HEK293T (cell line): ENCODE measurements at regions not wholly inside any gene's neighbourhood (a gene's known extent, or its start where the extent isn't known, plus 50 kb on each side); places are given as distances from the start of the nearest gene placed in this dataset.

Experiments
- CTCF ChIA-PET: fragments of 350-600 bp; formaldehyde crosslinking; extraction: SDS; loops from one replicate; lab custom pipeline; 2021; ENCODE audit warnings: antibody characterized with exemption, inconsistent platforms; lab: Yijun Ruan, JAX
- POLR2A ChIA-PET: fragments of 350-600 bp; formaldehyde crosslinking; extraction: SDS; loops from one replicate; lab custom pipeline; 2020; ENCODE audit warnings: antibody characterized with exemption, inconsistent platforms; lab: Yijun Ruan, JAX
- DNase-seq: peaks from one replicate; pipeline ENCODE4 v3.0.0; 2012; ENCODE audit warnings: mixed read lengths; ENCODE audit errors: extremely low spot score
- ARNT ChIP-seq: fragments of 450-650 bp; IDR thresholded peaks from 2 replicates; pipeline ENCODE4 v1.6.1; 2017; ENCODE audit warnings: mild to moderate bottlenecking
- BHLHE40 ChIP-seq: fragments of 450-650 bp; IDR thresholded peaks from 2 replicates; pipeline ENCODE4 v1.6.1; 2016; ENCODE audit warnings: mild to moderate bottlenecking, moderate library complexity, borderline replicate concordance
- CTBP1 ChIP-seq: fragments of 450-650 bp; IDR thresholded peaks from 2 replicates; pipeline ENCODE4 v1.6.1; 2016; ENCODE audit warnings: borderline replicate concordance
- ELF4 ChIP-seq: fragments of 450-650 bp; IDR thresholded peaks from 2 replicates; pipeline ENCODE4 v1.6.1; 2017; ENCODE audit warnings: antibody characterized with exemption
- FOXA1 ChIP-seq: fragments of 450-650 bp; IDR thresholded peaks from 2 replicates; pipeline ENCODE4 v1.6.1; 2016; ENCODE audit warnings: mild to moderate bottlenecking
- FOXK2 ChIP-seq: fragments of 450-650 bp; IDR thresholded peaks from 2 replicates; pipeline ENCODE4 v1.6.1; 2016; ENCODE audit warnings: mild to moderate bottlenecking
- FOXM1 ChIP-seq: fragments of 450-650 bp; IDR thresholded peaks from 2 replicates; pipeline ENCODE4 v1.6.1; 2017; ENCODE audit warnings: mild to moderate bottlenecking, borderline replicate concordance
- HDGF ChIP-seq: fragments of 450-650 bp; IDR thresholded peaks from 2 replicates; pipeline ENCODE4 v1.6.1; 2017; ENCODE audit warnings: antibody characterized with exemption, borderline replicate concordance
- L3MBTL2 ChIP-seq: fragments of 450-650 bp; conservative IDR thresholded peaks from 2 replicates; pipeline ENCODE4 v1.6.1; 2016; ENCODE audit warnings: mild to moderate bottlenecking
- LEF1 ChIP-seq: fragments of 450-650 bp; IDR thresholded peaks from 2 replicates; pipeline ENCODE4 v1.6.1; 2017; ENCODE audit warnings: mild to moderate bottlenecking, borderline replicate concordance
- NFRKB ChIP-seq: fragments of 450-650 bp; IDR thresholded peaks from 2 replicates; pipeline ENCODE4 v1.6.1; 2016; ENCODE audit warnings: mild to moderate bottlenecking, moderate library complexity
- SP1 ChIP-seq: fragments of 450-650 bp; IDR thresholded peaks from 2 replicates; pipeline ENCODE4 v1.6.1; 2017
- SUZ12 ChIP-seq: fragments of 450-650 bp; IDR thresholded peaks from 2 replicates; pipeline ENCODE4 v1.6.1; 2016; ENCODE audit warnings: mild to moderate bottlenecking
- TARDBP ChIP-seq: fragments of 450-650 bp; IDR thresholded peaks from 2 replicates; pipeline ENCODE4 v1.6.1; 2016
- ZNF384 ChIP-seq: fragments of 450-650 bp; IDR thresholded peaks from 2 replicates; pipeline ENCODE4 v1.6.1; 2016
- TF ChIP-seq, protein P1 (sequence below): fragments of 450-650 bp; IDR thresholded peaks from 2 replicates; pipeline ENCODE4 v1.6.1; 2016

DNA sequence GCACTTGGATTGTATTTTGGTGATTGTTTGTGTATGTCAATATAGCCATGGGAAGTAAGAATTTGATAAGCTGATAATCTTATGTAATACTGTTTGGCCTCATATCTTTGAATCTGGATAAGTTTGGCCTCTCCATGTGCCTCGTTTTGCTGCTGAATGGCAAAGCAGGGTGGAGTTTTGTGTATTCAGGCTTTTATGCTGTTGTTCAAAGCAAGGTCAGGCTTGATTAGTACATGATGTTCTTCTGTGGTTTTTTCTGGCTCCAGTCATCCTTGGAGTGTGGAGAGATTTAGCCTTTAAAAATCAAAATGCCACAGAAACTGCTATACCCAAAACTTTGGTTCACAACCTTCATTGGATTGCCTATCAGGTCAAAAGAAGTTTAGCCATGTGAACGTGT is 728.9 kb upstream of the GJE1 start:
- DNase-seq, result no peak
- TF ChIP-seq SP1 (no peak), NFRKB (no peak), CTBP1 (no peak), ZNF384 (no peak), FOXA1 (no peak), FOXK2 (no peak), ELF4 (no peak), ARNT (no peak), TARDBP (no peak), SUZ12 (no peak), FOXM1 (no peak), L3MBTL2 (no peak), BHLHE40 (no peak)
- TF ChIP-seq, protein P1, sequence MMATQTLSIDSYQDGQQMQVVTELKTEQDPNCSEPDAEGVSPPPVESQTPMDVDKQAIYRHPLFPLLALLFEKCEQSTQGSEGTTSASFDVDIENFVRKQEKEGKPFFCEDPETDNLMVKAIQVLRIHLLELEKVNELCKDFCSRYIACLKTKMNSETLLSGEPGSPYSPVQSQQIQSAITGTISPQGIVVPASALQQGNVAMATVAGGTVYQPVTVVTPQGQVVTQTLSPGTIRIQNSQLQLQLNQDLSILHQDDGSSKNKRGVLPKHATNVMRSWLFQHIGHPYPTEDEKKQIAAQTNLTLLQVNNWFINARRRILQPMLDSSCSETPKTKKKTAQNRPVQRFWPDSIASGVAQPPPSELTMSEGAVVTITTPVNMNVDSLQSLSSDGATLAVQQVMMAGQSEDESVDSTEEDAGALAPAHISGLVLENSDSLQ, result no peak
- ChIA-PET POLR2A (no interaction called here), CTCF (no interaction called here)

- ChIA-PET CTCF (no interaction called here), POLR2A (no interaction called here)
- TF ChIP-seq SP1 (no peak), LEF1 (no peak), ZNF384 (no peak), SUZ12 (no peak)
- DNase-seq, result no peak
Measured at GRCh38 chr6:141403103-141403502, 729.6 kb upstream of the GJE1 start.

GRCh38 chr6:141402489-141402888 is 730.2 kb upstream of the GJE1 start:
- ChIA-PET CTCF (no interaction called here), POLR2A (no interaction called here)
- TF ChIP-seq TARDBP (no peak), NFRKB (no peak), FOXA1 (no peak), ARNT (no peak), FOXM1 (no peak), ELF4 (no peak), HDGF (no peak)
- TF ChIP-seq, protein P1, result no peak
- DNase-seq, result no peak

- DNase-seq, result no peak
- POLR2A ChIA-PET, result no interaction called here
- TF ChIP-seq ELF4 (no peak), BHLHE40 (no peak)
- CTCF ChIA-PET, result no interaction called here
Measured at GRCh38 chr6:141401851-141402250, 730.9 kb upstream of the GJE1 start.

DNA sequence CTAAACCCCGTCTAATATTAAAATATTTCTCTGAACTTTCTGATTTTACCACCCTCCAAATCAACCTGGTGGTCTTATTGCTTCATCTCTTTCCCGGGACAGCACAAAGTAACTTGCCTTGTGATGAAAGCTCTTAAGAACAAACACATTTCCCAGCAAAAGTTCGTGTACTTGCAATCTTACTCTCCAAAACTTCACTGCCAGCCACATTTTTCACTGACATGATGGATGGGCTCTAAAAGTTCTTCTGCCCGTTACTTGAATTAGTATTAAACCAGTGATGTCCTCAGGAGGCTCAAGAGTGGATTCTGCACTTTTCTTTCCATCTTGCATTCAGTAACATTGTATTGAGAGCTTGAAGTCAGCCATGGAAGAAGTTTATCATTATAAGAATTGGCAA is 731.6 kb upstream of the GJE1 start:
- DNase-seq, result no peak
- TF ChIP-seq FOXA1 (no peak), ARNT (no peak)
- ChIA-PET CTCF (no interaction called here), POLR2A (no interaction called here)

DNA sequence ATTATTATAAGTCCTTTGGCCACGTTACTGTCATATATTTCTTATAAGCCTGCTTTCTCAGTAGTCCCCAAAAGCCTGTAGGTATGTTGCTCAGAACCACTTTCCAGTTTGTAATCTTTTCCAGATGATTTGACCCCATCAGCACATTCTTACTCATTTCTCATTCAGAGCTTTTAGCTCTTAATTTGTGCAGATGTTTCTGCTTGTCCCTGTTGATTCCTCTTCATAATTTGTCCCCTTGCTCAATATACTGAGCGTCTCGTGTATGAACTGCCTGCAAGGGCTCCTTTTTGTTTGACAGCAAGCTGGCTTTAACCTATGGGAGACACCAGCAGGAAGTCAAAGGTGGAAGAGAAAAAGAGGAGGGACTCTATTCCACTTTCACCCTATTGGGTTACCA is 733.8 kb upstream of the GJE1 start:
- DNase-seq, result no peak
- CTCF ChIA-PET, result no interaction called here
- TF ChIP-seq SP1 (no peak), NFRKB (no peak), L3MBTL2 (no peak), LEF1 (no peak), ELF4 (no peak), CTBP1 (no peak), HDGF (no peak), ARNT (no peak), BHLHE40 (no peak), FOXK2 (no peak), SUZ12 (no peak), TARDBP (no peak), ZNF384 (no peak), FOXA1 (no peak)
- TF ChIP-seq, protein P1, result no peak
- POLR2A ChIA-PET, result no interaction called here

DNA sequence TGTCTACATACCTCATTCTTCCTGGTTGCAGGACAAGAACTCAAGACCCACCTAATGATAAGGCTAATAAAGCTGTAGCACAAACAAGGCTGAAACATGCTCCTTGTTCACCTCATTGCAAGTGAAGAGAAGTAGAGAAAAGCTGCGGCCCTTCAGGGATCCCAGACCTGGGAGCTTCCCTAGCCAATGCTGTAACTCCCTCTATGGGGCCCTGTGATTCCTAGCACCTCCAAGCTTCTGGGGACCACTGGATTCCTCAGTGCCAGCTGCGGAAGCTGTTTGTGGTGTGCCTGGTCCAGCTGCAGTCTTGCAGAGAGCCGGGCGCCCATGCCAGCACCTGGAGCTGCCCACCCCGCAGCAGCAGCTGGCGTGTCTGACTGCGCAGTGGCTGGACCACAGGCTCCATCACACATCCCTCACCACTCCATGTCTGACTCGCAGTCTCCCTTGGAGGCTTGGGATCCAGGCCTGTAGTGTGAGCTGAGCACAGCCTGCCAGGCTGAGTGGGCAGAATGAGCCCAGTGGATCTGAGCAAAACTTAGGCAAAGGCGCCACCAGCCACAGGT is 737.2 kb upstream of the GJE1 start:
- no peak for DNase-seq
- CTCF ChIA-PET, result interaction anchor here (0.5 kb wide), 1 partner anchor 1278 kb away, joined by 3 read pairs; no protein-coding TSS in a partner anchor
- POLR2A ChIA-PET, result no interaction called here
- no peak for TF ChIP-seq ARNT
- no peak for TF ChIP-seq ELF4

DNA sequence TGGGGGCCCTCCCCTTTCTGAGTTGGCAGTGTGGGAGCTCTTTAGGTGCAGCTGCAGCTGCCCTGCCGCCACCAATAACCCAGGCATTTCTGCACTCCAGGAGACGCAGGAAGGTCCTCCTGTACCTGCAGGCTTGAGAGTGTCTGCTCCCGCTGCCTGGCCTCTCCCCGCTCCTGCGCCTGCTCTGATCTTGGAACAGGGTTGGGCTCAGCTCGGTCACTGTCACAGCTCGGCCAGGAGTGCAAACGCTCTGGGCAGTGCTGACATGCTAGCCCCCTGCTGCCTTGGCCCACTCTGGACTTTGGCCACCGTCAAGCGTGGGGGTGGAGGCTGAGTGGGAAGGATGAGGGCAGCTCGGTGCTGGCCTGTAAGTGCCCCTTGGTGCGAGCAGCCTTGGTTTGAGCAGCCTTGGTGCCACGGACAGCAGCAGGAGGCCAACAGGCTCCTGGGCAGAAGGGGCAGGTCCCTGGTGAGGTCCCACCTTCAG is 738.1 kb upstream of the GJE1 start:
- ChIA-PET CTCF (no interaction called here), POLR2A (no interaction called here)
- DNase-seq, result no peak
- TF ChIP-seq SUZ12, result no peak
- no peak for TF ChIP-seq FOXM1
- no peak for TF ChIP-seq BHLHE40
- TF ChIP-seq FOXK2, result no peak
